Ovary (tissue), 3 donors: ENCODE measurements at regions not wholly inside any gene's neighbourhood (a gene's known extent, or its start where the extent isn't known, plus 50 kb on each side); places are given as distances from the start of the nearest gene placed in this dataset.

Source experiments
- EP300 ChIP-seq: sonication (generic); formaldehyde crosslinking; IDR thresholded peaks from one replicate; pipeline ENCODE4 v1.6.1; 2017; ENCODE audit warnings: antibody characterized with exemption
- POLR2A ChIP-seq: fragments of 450-650 bp; IDR thresholded peaks from one replicate; pipeline ENCODE4 v1.6.1; 2017; ENCODE audit warnings: antibody characterized with exemption, mild to moderate bottlenecking, moderate library complexity
- TF ChIP-seq, protein P1 (sequence below), 3 donors: fragments of 450-650 bp in 2 of 3; fragments of 200-600 bp in 1 of 3; IDR thresholded peaks; one replicate each; pipeline versions ENCODE4 v1.5.1 to v1.8.0; 2016 to 2022; ENCODE audit warnings: antibody characterized with exemption in 3 of 3, mild to moderate bottlenecking in 1 of 3
- donor health status: DM: no; HTN: no; CAD: no.

DNA sequence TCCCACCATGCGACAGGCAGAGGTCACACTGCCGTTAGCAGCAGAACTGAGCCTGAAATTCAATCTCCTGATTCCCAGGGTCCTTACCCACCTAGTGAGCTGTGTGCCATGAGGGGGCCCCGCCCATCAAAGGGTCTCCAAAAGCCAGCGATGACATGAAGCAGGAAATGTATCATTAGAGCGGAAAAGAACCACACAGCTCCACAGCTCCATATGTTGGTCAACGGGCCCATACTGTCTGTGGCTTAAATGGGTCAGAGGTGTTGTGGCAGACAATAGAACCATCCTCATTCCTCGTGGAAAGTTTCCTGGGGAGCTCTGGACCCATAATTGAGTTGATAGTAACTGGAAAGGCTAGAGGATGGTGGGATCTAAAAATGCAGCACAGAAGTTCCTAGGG lies 68.1 kb upstream of the PODXL start:
- TF ChIP-seq EP300 (no peak), POLR2A (no peak)
- TF ChIP-seq, protein P1, sequence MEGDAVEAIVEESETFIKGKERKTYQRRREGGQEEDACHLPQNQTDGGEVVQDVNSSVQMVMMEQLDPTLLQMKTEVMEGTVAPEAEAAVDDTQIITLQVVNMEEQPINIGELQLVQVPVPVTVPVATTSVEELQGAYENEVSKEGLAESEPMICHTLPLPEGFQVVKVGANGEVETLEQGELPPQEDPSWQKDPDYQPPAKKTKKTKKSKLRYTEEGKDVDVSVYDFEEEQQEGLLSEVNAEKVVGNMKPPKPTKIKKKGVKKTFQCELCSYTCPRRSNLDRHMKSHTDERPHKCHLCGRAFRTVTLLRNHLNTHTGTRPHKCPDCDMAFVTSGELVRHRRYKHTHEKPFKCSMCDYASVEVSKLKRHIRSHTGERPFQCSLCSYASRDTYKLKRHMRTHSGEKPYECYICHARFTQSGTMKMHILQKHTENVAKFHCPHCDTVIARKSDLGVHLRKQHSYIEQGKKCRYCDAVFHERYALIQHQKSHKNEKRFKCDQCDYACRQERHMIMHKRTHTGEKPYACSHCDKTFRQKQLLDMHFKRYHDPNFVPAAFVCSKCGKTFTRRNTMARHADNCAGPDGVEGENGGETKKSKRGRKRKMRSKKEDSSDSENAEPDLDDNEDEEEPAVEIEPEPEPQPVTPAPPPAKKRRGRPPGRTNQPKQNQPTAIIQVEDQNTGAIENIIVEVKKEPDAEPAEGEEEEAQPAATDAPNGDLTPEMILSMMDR (IDR thresholded peaks at IDR 0.05), result no peak
